K562 (cell line): ENCODE measurements at regions not wholly inside any gene's neighbourhood (a gene's known extent, or its start where the extent isn't known, plus 50 kb on each side); places are given as distances from the start of the nearest gene placed in this dataset.

Experiments
- BACH1 ChIP-seq: fragments of 200-800 bp; sonication (Bioruptor generic); IDR thresholded peaks from 2 replicates; pipeline ENCODE4 v1.6.1; 2016; ENCODE audit warnings: missing genetic modification characterization, missing compliant biosample characterization
- CEBPG ChIP-seq, 3 experiments: fragments of 200-800 bp in 1 of 3; sonication (Bioruptor generic) in 1 of 3; sonication (generic) in 1 of 3; formaldehyde crosslinking in 1 of 3; IDR thresholded peaks in 2 of 3; conservative IDR thresholded peaks in 1 of 3; 2 replicates each; pipeline versions ENCODE4 v1.6.1 to v1.8.0; 2016 to 2022; ENCODE audit warnings: missing compliant biosample characterization in 2 of 3, missing genetic modification characterization in 2 of 3, mild to moderate bottlenecking in 1 of 3, missing genetic modification reagents in 1 of 3
- ERF ChIP-seq: fragments of 450-650 bp; formaldehyde crosslinking; IDR thresholded peaks from 2 replicates; pipeline ENCODE4 v1.4.0; 2020; ENCODE audit warnings: mild to moderate bottlenecking, mixed read lengths
- KHSRP ChIP-seq: fragments of 450-650 bp; IDR thresholded peaks from 2 replicates; pipeline ENCODE4 v1.6.1; 2017
- RBM17 ChIP-seq: fragments of 200-400 bp; formaldehyde crosslinking; IDR thresholded peaks from 2 replicates; pipeline ENCODE4 v1.6.1; 2017; ENCODE audit warnings: low read depth, mild to moderate bottlenecking, low read length, borderline replicate concordance
- RHOXF2B ChIP-seq: fragments of 250-450 bp; sonication (Bioruptor Pico); conservative IDR thresholded peaks from 2 replicates; pipeline ENCODE4 v1.5.1; 2021
- ZNF282 ChIP-seq: sonication (generic); formaldehyde crosslinking; IDR thresholded peaks from 2 replicates; pipeline ENCODE4 v1.8.1; 2023; ENCODE audit warnings: missing genetic modification reagents
- TF ChIP-seq, protein P1 (sequence below), 2 experiments: fragments of 450-650 bp; IDR thresholded peaks; 2 replicates each; pipeline ENCODE4 v1.6.1; 2016; ENCODE audit warnings: mild to moderate bottlenecking in 2 of 2, borderline replicate concordance in 1 of 2, low read depth in 1 of 2, moderate library complexity in 1 of 2
- TF ChIP-seq, protein P2 (sequence below): IDR thresholded peaks from 3 replicates; pipeline ENCODE4 v1.6.1; 2011; ENCODE audit warnings: borderline replicate concordance, mild to moderate bottlenecking, moderate library complexity; ENCODE audit not compliant: insufficient read length; ENCODE audit errors: extremely low read depth
- TF ChIP-seq, protein P3 (sequence below): sonication (generic); formaldehyde crosslinking; IDR thresholded peaks from 2 replicates; pipeline ENCODE4 v1.8.1; 2022; ENCODE audit warnings: missing genetic modification reagents
- TF ChIP-seq, protein P4 (sequence below): sonication (generic); formaldehyde crosslinking; IDR thresholded peaks from 2 replicates; pipeline ENCODE4 v1.8.1; 2023; ENCODE audit warnings: mild to moderate bottlenecking, missing genetic modification reagents

DNA sequence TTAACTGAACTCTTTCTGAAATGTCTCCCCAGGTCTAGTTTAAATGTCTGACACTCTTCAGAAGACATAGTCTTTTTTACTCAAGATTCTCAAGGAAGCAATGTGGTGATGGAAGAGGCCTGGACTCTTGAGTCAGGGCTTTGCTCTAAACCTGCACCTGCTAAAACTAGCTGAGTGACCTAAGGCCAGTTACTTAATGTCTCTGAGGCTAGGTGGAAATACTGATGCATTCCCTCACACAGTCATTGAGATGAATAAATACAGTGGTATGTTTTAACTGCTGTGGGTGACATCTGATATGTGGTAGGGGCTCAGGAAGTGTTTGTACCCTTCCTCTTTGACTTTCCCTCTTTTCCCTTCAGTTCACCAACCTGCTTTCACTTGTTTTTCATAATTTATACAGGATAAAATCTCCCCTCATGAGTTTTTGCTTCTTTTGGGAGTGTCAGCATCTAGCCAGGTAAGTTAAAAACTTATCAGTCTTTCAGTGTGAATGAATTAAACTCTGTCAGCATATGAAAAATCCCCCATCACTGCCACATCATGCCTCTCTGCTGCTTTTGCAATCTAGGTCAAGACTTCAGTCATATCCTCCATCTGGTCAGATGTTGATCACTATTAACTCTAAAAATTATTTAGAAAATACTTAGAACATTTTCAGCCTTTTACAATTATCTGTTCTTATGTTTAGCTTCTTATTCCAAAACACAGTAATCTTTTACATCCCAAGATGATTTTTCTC lies 178.7 kb upstream of the TNFAIP3 start (continued):
- TF ChIP-seq, protein P1, sequence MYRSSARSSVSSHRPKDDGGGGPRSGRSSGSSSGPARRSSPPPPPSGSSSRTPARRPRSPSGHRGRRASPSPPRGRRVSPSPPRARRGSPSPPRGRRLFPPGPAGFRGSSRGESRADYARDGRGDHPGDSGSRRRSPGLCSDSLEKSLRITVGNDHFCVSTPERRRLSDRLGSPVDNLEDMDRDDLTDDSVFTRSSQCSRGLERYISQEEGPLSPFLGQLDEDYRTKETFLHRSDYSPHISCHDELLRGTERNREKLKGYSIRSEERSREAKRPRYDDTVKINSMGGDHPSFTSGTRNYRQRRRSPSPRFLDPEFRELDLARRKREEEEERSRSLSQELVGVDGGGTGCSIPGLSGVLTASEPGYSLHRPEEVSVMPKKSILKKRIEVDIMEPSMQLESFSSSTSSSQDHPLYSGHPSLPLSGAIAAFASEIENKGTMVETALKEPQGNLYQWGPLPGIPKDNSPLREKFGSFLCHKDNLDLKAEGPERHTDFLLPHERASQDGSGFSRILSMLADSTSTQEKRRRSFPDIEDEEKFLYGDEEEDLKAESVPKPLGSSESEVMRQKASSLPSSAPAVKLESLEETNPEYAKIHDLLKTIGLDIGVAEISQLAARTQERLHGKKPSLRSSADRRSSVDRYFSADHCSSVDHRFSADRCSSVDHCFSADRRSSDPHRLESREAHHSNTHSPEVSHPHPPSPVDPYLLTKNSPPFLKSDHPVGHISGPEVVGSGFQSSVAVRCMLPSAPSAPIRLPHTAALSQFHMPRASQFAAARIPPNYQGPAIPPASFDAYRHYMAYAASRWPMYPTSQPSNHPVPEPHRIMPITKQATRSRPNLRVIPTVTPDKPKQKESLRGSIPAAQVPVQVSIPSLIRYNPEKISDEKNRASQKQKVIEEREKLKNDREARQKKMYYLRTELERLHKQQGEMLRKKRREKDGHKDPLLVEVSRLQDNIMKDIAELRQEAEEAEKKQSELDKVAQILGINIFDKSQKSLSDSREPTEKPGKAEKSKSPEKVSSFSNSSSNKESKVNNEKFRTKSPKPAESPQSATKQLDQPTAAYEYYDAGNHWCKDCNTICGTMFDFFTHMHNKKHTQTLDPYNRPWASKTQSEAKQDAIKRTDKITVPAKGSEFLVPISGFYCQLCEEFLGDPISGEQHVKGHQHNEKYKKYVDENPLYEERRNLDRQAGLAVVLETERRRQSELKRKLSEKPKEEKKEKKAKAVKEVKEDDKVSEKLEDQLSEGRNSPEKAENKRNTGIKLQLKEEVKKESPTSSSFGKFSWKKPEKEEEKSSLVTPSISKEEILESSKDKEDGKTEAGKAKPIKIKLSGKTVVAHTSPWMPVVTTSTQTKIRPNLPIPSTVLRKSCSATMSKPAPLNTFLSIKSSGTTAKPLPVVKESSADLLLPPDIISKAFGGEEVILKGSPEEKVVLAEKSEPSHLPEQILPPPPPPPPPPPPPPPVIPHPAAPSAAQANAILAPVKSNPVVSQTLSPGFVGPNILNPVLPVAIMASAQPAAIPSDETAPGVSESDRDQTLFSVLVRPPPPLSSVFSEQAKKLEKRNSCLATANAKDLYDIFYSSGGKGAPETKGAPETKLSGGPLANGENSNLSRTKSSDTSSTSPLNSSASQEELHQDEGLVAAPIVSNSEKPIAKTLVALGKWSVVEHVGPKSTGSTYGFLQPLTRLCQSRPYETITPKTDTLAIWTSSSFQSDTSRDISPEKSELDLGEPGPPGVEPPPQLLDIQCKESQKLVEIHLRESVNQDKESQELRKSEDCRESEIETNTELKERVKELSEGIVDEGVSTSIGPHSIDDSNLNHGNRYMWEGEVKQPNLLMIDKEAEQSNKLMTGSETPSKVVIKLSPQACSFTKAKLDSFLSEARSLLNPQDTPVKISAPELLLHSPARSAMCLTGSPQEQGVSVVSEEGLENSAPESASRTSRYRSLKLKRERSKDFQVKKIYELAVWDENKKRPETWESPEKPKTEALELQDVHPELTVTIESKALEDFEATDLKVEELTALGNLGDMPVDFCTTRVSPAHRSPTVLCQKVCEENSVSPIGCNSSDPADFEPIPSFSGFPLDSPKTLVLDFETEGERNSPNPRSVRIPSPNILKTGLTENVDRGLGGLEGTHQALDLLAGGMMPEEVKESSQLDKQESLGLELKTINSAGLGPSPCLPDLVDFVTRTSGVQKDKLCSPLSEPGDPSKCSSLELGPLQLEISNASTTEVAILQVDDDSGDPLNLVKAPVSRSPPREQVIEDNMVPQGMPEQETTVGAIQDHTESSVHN (IDR thresholded peaks at IDR 0.05; ENCODE audit: borderline replicate concordance in 1 of 2, low read depth in 1 of 2) = no peak
- TF ChIP-seq, protein P2, sequence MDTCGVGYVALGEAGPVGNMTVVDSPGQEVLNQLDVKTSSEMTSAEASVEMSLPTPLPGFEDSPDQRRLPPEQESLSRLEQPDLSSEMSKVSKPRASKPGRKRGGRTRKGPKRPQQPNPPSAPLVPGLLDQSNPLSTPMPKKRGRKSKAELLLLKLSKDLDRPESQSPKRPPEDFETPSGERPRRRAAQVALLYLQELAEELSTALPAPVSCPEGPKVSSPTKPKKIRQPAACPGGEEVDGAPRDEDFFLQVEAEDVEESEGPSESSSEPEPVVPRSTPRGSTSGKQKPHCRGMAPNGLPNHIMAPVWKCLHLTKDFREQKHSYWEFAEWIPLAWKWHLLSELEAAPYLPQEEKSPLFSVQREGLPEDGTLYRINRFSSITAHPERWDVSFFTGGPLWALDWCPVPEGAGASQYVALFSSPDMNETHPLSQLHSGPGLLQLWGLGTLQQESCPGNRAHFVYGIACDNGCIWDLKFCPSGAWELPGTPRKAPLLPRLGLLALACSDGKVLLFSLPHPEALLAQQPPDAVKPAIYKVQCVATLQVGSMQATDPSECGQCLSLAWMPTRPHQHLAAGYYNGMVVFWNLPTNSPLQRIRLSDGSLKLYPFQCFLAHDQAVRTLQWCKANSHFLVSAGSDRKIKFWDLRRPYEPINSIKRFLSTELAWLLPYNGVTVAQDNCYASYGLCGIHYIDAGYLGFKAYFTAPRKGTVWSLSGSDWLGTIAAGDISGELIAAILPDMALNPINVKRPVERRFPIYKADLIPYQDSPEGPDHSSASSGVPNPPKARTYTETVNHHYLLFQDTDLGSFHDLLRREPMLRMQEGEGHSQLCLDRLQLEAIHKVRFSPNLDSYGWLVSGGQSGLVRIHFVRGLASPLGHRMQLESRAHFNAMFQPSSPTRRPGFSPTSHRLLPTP = no peak
- TF ChIP-seq, protein P3, sequence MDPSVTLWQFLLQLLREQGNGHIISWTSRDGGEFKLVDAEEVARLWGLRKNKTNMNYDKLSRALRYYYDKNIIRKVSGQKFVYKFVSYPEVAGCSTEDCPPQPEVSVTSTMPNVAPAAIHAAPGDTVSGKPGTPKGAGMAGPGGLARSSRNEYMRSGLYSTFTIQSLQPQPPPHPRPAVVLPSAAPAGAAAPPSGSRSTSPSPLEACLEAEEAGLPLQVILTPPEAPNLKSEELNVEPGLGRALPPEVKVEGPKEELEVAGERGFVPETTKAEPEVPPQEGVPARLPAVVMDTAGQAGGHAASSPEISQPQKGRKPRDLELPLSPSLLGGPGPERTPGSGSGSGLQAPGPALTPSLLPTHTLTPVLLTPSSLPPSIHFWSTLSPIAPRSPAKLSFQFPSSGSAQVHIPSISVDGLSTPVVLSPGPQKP = no peak
- no peak for TF ChIP-seq BACH1
- no peak for TF ChIP-seq KHSRP
- no peak for TF ChIP-seq CEBPG (CRISPR knock-in tag; IDR thresholded peaks at IDR 0.05)
- no peak for TF ChIP-seq CEBPG (tag; conservative IDR thresholded peaks at IDR 0.05 in 1 of 2, IDR thresholded peaks at IDR 0.05 in 1 of 2)
- TF ChIP-seq RHOXF2B (CRISPR knock-in tag) = no peak
- no peak for TF ChIP-seq ZNF282 (CRISPR knock-in tag)
- TF ChIP-seq RBM17 = no peak
- TF ChIP-seq, protein P4, sequence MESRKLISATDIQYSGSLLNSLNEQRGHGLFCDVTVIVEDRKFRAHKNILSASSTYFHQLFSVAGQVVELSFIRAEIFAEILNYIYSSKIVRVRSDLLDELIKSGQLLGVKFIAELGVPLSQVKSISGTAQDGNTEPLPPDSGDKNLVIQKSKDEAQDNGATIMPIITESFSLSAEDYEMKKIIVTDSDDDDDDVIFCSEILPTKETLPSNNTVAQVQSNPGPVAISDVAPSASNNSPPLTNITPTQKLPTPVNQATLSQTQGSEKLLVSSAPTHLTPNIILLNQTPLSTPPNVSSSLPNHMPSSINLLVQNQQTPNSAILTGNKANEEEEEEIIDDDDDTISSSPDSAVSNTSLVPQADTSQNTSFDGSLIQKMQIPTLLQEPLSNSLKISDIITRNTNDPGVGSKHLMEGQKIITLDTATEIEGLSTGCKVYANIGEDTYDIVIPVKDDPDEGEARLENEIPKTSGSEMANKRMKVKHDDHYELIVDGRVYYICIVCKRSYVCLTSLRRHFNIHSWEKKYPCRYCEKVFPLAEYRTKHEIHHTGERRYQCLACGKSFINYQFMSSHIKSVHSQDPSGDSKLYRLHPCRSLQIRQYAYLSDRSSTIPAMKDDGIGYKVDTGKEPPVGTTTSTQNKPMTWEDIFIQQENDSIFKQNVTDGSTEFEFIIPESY = no peak
- no peak for TF ChIP-seq ERF (CRISPR knock-in tag)
